ENCODE measurements at regions not wholly inside any gene's neighbourhood (a gene's known extent, or its start where the extent isn't known, plus 50 kb on each side); places are given as distances from the start of the nearest gene placed in this dataset.

GRCh38 chr6:104064876-104065275 lies 794.8 kb downstream of the HACE1 start:
- TF ChIP-seq POLR2AphosphoS5 (IDR thresholded peaks at IDR 0.05; ENCODE audit: insufficient read depth in 1 of 2, low read depth in 1 of 2) (no peak), POLR2A (IDR thresholded peaks at IDR 0.05) (no peak)
- TF ChIP-seq, protein P1, sequence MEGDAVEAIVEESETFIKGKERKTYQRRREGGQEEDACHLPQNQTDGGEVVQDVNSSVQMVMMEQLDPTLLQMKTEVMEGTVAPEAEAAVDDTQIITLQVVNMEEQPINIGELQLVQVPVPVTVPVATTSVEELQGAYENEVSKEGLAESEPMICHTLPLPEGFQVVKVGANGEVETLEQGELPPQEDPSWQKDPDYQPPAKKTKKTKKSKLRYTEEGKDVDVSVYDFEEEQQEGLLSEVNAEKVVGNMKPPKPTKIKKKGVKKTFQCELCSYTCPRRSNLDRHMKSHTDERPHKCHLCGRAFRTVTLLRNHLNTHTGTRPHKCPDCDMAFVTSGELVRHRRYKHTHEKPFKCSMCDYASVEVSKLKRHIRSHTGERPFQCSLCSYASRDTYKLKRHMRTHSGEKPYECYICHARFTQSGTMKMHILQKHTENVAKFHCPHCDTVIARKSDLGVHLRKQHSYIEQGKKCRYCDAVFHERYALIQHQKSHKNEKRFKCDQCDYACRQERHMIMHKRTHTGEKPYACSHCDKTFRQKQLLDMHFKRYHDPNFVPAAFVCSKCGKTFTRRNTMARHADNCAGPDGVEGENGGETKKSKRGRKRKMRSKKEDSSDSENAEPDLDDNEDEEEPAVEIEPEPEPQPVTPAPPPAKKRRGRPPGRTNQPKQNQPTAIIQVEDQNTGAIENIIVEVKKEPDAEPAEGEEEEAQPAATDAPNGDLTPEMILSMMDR (IDR thresholded peaks at IDR 0.05), result no peak
